Parathyroid adenoma (tissue), 2 donors: ENCODE measurements at regions not wholly inside any gene's neighbourhood (a gene's known extent, or its start where the extent isn't known, plus 50 kb on each side); places are given as distances from the start of the nearest gene placed in this dataset.

Source experiments
- H2AFZ ChIP-seq: fragments of 300-600 bp; sonication (generic); one replicate; pipeline ENCODE4 v1.7.0; 2017; ENCODE audit warnings: antibody characterized with exemption, mild to moderate bottlenecking
- H3K27ac ChIP-seq: fragments of 300-600 bp; sonication (generic); one replicate; pipeline ENCODE4 v1.7.0; 2017
- H3K27me3 ChIP-seq: fragments of 300-600 bp; sonication (generic); one replicate; pipeline ENCODE4 v1.7.0; 2017; ENCODE audit warnings: low read length; ENCODE audit not compliant: control insufficient read depth, insufficient read depth
- H3K36me3 ChIP-seq: fragments of 300-600 bp; sonication (generic); one replicate; pipeline ENCODE4 v1.7.0; 2017; ENCODE audit warnings: low read length; ENCODE audit not compliant: control insufficient read depth, insufficient read depth
- H3K4me1 ChIP-seq: fragments of 300-600 bp; sonication (generic); one replicate; pipeline ENCODE4 v1.7.0; 2017; ENCODE audit warnings: control low read depth
- H3K4me2 ChIP-seq: fragments of 300-600 bp; sonication (generic); one replicate; pipeline ENCODE4 v1.7.0; 2017; ENCODE audit warnings: low read length
- H3K4me3 ChIP-seq: fragments of 300-600 bp; sonication (generic); one replicate; pipeline ENCODE4 v1.7.0; 2017; ENCODE audit warnings: low read depth, low read length
- H3K79me2 ChIP-seq: fragments of 300-600 bp; sonication (generic); one replicate; pipeline ENCODE4 v1.7.0; 2017; ENCODE audit warnings: control low read depth
- H3K9ac ChIP-seq: fragments of 300-600 bp; sonication (generic); one replicate; pipeline ENCODE4 v1.7.0; 2017; ENCODE audit warnings: mild to moderate bottlenecking
- H3K9me3 ChIP-seq: fragments of 300-600 bp; sonication (generic); one replicate; pipeline ENCODE4 v1.7.0; 2017; ENCODE audit warnings: low read length; ENCODE audit not compliant: control insufficient read depth
- TF ChIP-seq, protein P1 (sequence below): fragments of 300-600 bp; sonication (generic); IDR thresholded peaks from one replicate; pipeline ENCODE4 v1.7.0; 2017; ENCODE audit warnings: antibody characterized with exemption, mild to moderate bottlenecking
- donor health status: primary hyperparathyroidism.

DNA sequence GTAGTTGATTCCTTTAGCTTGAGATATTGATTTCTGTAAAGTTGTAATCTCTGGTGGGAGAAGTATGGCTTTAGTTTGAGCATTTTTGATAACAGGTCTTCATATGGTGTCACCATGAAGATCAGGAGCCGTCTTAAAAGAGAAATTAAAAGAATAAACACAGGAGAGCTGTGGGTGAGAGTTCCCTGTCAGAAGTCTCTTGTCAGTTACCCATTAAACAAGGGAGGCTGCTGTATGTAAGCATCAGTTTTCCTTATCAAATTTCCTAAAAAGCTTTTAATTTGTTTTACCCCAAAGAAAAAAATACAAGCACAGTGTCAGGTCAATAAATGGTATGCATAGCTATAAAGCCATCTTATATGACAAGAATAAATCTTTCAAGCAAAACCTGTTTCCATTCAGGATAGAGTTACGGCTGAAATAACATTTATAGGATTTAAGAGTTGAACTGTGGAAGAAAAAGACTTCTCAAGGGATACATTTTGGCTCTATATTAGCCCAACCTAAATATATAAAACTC is 767.5 kb downstream of the JRKL start:
- Histone ChIP-seq H2AFZ (no peak overlapping the region), H3K79me2 (no peaks in the 10 kb centered on the region), H3K4me3 (no peak overlapping the region), H3K36me3 (no peaks in the 10 kb centered on the region), H3K9ac (no peak overlapping the region), H3K9me3 (no peaks in the 10 kb centered on the region), H3K27me3 (no peaks in the 10 kb centered on the region), H3K27ac (no peak overlapping the region), H3K4me1 (no peaks in the 10 kb centered on the region), H3K4me2 (no peak overlapping the region)
- TF ChIP-seq, protein P1, sequence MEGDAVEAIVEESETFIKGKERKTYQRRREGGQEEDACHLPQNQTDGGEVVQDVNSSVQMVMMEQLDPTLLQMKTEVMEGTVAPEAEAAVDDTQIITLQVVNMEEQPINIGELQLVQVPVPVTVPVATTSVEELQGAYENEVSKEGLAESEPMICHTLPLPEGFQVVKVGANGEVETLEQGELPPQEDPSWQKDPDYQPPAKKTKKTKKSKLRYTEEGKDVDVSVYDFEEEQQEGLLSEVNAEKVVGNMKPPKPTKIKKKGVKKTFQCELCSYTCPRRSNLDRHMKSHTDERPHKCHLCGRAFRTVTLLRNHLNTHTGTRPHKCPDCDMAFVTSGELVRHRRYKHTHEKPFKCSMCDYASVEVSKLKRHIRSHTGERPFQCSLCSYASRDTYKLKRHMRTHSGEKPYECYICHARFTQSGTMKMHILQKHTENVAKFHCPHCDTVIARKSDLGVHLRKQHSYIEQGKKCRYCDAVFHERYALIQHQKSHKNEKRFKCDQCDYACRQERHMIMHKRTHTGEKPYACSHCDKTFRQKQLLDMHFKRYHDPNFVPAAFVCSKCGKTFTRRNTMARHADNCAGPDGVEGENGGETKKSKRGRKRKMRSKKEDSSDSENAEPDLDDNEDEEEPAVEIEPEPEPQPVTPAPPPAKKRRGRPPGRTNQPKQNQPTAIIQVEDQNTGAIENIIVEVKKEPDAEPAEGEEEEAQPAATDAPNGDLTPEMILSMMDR, result no peak

DNA sequence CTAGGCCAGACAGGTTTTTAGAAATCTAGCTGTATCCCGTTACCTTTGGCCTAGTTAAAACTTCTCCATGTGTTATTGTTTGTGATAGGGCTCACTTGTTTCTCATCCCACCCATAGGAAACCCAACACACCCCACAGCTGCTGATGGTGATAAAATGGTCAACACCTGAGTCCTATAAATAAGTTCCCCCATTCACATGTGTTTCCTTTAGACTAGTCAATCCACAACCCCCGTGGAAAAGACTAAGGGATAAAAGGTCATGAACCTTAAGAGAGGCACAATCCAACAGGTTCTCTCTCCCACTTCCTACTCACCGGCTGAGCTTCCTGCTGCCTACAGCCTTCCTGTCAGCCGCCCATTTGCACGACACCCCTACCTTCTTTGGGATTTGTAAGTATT is 768.4 kb downstream of the JRKL start:
- TF ChIP-seq, protein P1, result no peak
- Histone ChIP-seq H3K36me3 (no peaks in the 10 kb centered on the region), H3K27me3 (no peaks in the 10 kb centered on the region)

DNA sequence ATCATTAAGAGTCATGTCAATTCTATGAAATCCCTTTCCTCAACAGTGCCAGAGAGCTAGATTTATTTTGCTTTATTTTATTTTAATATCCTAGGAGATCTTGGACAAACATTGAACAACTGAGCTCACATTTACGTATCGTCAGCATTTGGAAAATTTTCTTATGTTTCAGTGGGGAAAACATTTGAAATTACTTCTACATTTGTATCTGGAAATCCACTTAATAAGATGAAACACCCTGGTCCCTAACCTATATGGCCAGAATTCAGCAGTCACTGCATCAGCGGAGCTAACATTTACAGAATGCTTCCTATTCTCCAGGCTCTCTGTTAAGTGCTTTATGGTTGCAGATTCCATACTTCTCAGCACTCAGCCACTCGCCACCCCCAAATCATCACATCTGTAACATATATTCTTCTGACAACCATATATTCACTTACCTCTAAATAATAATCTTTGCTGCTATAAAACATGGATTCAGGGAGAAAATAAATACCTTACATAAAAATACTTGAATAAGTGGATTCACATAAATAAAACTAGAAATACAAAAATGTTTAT is 773.9 kb downstream of the JRKL start:
- H3K4me1 ChIP-seq, result no peaks in the 10 kb centered on the region
- no peak overlapping the region for H3K27ac ChIP-seq
- TF ChIP-seq, protein P1, result no peak
- no peak overlapping the region for H3K4me2 ChIP-seq
- H3K4me3 ChIP-seq, result no peak overlapping the region
- H3K9ac ChIP-seq, result no peak overlapping the region
- no peaks in the 10 kb centered on the region for H3K9me3 ChIP-seq
- H3K36me3 ChIP-seq, result no peaks in the 10 kb centered on the region
- no peaks in the 10 kb centered on the region for H3K27me3 ChIP-seq
- H3K79me2 ChIP-seq, result no peaks in the 10 kb centered on the region
- H2AFZ ChIP-seq, result no peak overlapping the region

More for the DNA sequence above, 768.4 kb downstream of the JRKL start:
- Histone ChIP-seq H3K27ac (no peak overlapping the region), H2AFZ (no peak overlapping the region), H3K9me3 (no peaks in the 10 kb centered on the region), H3K4me3 (no peak overlapping the region), H3K4me1 (no peaks in the 10 kb centered on the region), H3K9ac (no peak overlapping the region), H3K79me2 (no peaks in the 10 kb centered on the region), H3K4me2 (no peak overlapping the region)

DNA sequence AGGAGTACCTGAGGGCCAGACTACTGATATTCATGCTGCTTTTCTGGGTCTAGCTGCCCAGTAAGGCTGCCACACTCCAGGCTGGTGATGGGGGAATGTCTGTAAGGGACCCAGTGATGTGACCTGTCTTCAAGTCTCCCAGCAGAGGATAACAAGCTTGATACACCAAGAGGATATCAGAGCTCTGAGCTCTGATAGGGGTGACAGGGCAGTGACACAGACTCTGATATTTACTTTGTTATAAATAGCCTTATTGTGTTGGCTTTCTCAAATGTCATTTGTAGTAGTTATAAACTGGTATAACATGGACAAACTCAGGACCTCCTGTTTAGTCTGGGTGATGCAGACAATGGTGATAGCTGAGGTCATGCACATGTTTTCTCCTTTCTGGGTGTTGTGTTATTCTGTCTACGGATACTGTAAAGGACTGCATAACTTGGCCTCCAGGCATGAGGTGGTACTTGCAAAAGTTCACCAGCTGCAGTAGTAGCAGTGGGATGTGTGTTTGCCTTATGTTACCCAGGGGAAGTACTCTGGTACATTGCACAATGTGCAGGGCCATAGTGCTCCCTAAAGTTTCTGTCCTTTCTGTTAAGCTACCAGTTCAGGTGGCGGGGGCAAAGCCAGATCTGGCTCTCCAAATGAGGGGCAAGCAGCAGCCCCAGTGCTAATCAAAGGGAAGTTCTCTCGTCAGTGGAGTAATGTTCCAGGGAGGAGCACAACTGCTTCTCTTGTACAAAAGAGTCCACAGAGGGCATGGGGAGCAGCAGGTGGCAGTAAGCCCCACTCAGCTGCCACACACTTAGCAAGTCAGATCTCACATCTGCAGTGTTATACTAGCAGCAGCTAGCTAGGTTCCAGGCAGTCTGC is 812.2 kb downstream of the JRKL start:
- Histone ChIP-seq H3K4me3 (no peak overlapping the region), H3K4me2 (no peak overlapping the region), H3K27ac (no peak overlapping the region), H3K4me1 (no peaks in the 10 kb centered on the region), H3K27me3 (no peaks in the 10 kb centered on the region), H2AFZ (no peak overlapping the region), H3K36me3 (no peaks in the 10 kb centered on the region), H3K79me2 (no peaks in the 10 kb centered on the region), H3K9ac (no peak overlapping the region), H3K9me3 (no peaks in the 10 kb centered on the region)
- TF ChIP-seq, protein P1, result no peak
